Mesenchymal stem cell (in vitro differentiated cells and primary cell): ENCODE measurements at regions not wholly inside any gene's neighbourhood (a gene's known extent, or its start where the extent isn't known, plus 50 kb on each side); places are given as distances from the start of the nearest gene placed in this dataset.

Experiments used
- DNase-seq: peaks from one replicate; pipeline ENCODE4 v3.0.0-alpha.2; 2013
- H2AFZ ChIP-seq: one replicate; pipeline ENCODE4 v1.6.1; 2013; ENCODE audit warnings: low read depth, mild to moderate bottlenecking, control low read depth, inconsistent platforms, low read length, moderate library complexity
- H2AK5ac ChIP-seq: 2 replicates; pipeline ENCODE4 v1.6.1; 2013; ENCODE audit warnings: low read length, moderate library complexity, mild to moderate bottlenecking, inconsistent platforms; ENCODE audit not compliant: severe bottlenecking
- H2BK120ac ChIP-seq: one replicate; pipeline ENCODE4 v1.6.1; 2013; ENCODE audit warnings: low read depth, mild to moderate bottlenecking, inconsistent platforms, low read length, moderate library complexity
- H2BK12ac ChIP-seq, 2 experiments: one replicate each; pipeline ENCODE4 v1.6.1; 2013; ENCODE audit warnings: inconsistent platforms in 2 of 2, low read length in 2 of 2, mild to moderate bottlenecking in 2 of 2, moderate library complexity in 2 of 2, control low read depth in 1 of 2
- H2BK15ac ChIP-seq: one replicate; pipeline ENCODE4 v1.6.1; 2013; ENCODE audit warnings: mild to moderate bottlenecking, low read depth, inconsistent platforms; ENCODE audit not compliant: poor library complexity, severe bottlenecking
- H2BK5ac ChIP-seq: 2 replicates; pipeline ENCODE4 v1.6.1; 2013; ENCODE audit warnings: low read depth, mild to moderate bottlenecking, low read length, control low read depth, inconsistent platforms; ENCODE audit not compliant: poor library complexity, severe bottlenecking
- H3K14ac ChIP-seq, 2 experiments: one replicate each; pipeline ENCODE4 v1.6.1; 2013; ENCODE audit warnings: inconsistent platforms in 2 of 2, low read length in 2 of 2, control low read depth in 1 of 2, mild to moderate bottlenecking in 1 of 2, moderate library complexity in 1 of 2
- H3K18ac ChIP-seq, 2 experiments: one replicate each; pipeline ENCODE4 v1.6.1; 2013; ENCODE audit warnings: inconsistent platforms in 2 of 2, low read length in 2 of 2, control low read depth in 1 of 2, low read depth in 1 of 2, mild to moderate bottlenecking in 1 of 2
- H3K23ac ChIP-seq, 2 experiments: one replicate each; pipeline ENCODE4 v1.6.1; 2013; ENCODE audit warnings: inconsistent platforms in 2 of 2, low read length in 2 of 2, mild to moderate bottlenecking in 2 of 2, moderate library complexity in 2 of 2, control low read depth in 1 of 2
- H3K27ac ChIP-seq: 2 replicates; pipeline ENCODE4 v1.5.1; 2013; ENCODE audit warnings: mild to moderate bottlenecking, moderate library complexity, low read length, control low read depth, inconsistent platforms; ENCODE audit not compliant: poor library complexity, severe bottlenecking
- H3K27me3 ChIP-seq, 2 experiments: 2 replicates each; pipeline versions ENCODE4 v1.6.1 to v1.7.0; 2013; ENCODE audit warnings: low read length in 2 of 2, mild to moderate bottlenecking in 2 of 2, moderate library complexity in 2 of 2, control low read depth in 1 of 2, inconsistent platforms in 1 of 2; ENCODE audit not compliant: control insufficient read depth in 1 of 2, insufficient read depth in 1 of 2
- H3K36me3 ChIP-seq, 2 experiments: 2 replicates each; pipeline versions ENCODE4 v1.6.1 to v1.7.0; 2013; ENCODE audit warnings: low read length in 2 of 2, control low read depth in 1 of 2, inconsistent platforms in 1 of 2, low read depth in 1 of 2, mild to moderate bottlenecking in 1 of 2; ENCODE audit not compliant: insufficient read depth in 2 of 2, control insufficient read depth in 1 of 2
- H3K4ac ChIP-seq, 2 experiments: one replicate each; pipeline ENCODE4 v1.6.1; 2013; ENCODE audit warnings: inconsistent platforms in 2 of 2, low read length in 2 of 2, mild to moderate bottlenecking in 2 of 2, moderate library complexity in 2 of 2, control low read depth in 1 of 2, low read depth in 1 of 2
- H3K4me1 ChIP-seq: 2 replicates; pipeline ENCODE4 v1.6.1; 2013; ENCODE audit warnings: low read depth, low read length, control low read depth; ENCODE audit not compliant: control insufficient read depth, insufficient read depth
- H3K4me2 ChIP-seq: 2 replicates; pipeline ENCODE4 v1.6.1; 2013; ENCODE audit warnings: low read length, mild to moderate bottlenecking, inconsistent platforms; ENCODE audit not compliant: poor library complexity, severe bottlenecking
- H3K4me3 ChIP-seq, 2 experiments: 2 replicates each; pipeline versions ENCODE4 v1.5.1 to v1.7.0; 2013; ENCODE audit warnings: low read length in 2 of 2, mild to moderate bottlenecking in 2 of 2, control low read depth in 1 of 2, low read depth in 1 of 2; ENCODE audit not compliant: insufficient read depth in 1 of 2
- H3K79me1 ChIP-seq: replicated peaks from 2 replicates; pipeline ENCODE4 v1.6.1; 2013; ENCODE audit warnings: mild to moderate bottlenecking, control low read depth, low read length, inconsistent platforms; ENCODE audit not compliant: poor library complexity, severe bottlenecking
- H3K9ac ChIP-seq: 2 replicates; pipeline ENCODE4 v1.7.0; 2013; ENCODE audit warnings: mild to moderate bottlenecking, low read length, moderate library complexity
- H3K9me3 ChIP-seq: 2 replicates; pipeline ENCODE4 v1.7.0; 2013; ENCODE audit warnings: mild to moderate bottlenecking, low read length; ENCODE audit not compliant: control insufficient read depth
- H4K8ac ChIP-seq: one replicate; pipeline ENCODE4 v1.6.1; 2013; ENCODE audit warnings: inconsistent platforms, mild to moderate bottlenecking, low read length, moderate library complexity
- H4K91ac ChIP-seq: one replicate; pipeline ENCODE4 v1.6.1; 2013; ENCODE audit warnings: mild to moderate bottlenecking, low read length, inconsistent platforms
- WGBS: methylation state at CpG from one replicate; pipeline ENCODE4 v1.1.7; 2013; ENCODE audit warnings: mixed read lengths; 5-methylcytosine and 5-hydroxymethylcytosine counted together

GRCh38 chrX:125826774-125827451 lies 339.2 kb downstream of the DCAF12L2 start:
- H3K79me1 ChIP-seq: no peaks in the 10 kb centered on the region
- no peaks in the 10 kb centered on the region for H3K27me3 ChIP-seq
- no peak overlapping the region for H3K4ac ChIP-seq
- H4K8ac ChIP-seq: no peak overlapping the region
- no peaks in the 10 kb centered on the region for H3K4me1 ChIP-seq
- H3K36me3 ChIP-seq: no peaks in the 10 kb centered on the region
- no peak overlapping the region for H3K18ac ChIP-seq
- no peak overlapping the region for H2AK5ac ChIP-seq
- no peak overlapping the region for H3K23ac ChIP-seq
- no peak overlapping the region for H4K91ac ChIP-seq
- no peak overlapping the region for H2AFZ ChIP-seq
- H3K27ac ChIP-seq: no peak overlapping the region
- no peak overlapping the region for H3K14ac ChIP-seq
- H2BK120ac ChIP-seq: no peak overlapping the region
- H3K4me3 ChIP-seq: no peak overlapping the region
- peaks cover 22% of the 10 kb centered on the region for H3K9me3 ChIP-seq
- 73% methylated on average over 3 of the region's 6 CpGs for WGBS
- H3K4me2 ChIP-seq: no peak overlapping the region
- no peak overlapping the region for H2BK12ac ChIP-seq
- no peak overlapping the region for H2BK15ac ChIP-seq
- no peak overlapping the region for H3K9ac ChIP-seq
- no peak overlapping the region for H2BK5ac ChIP-seq
- DNase-seq: no peak

- Histone ChIP-seq H4K8ac (no peak overlapping the region), H4K91ac (no peak overlapping the region), H2BK120ac (no peak overlapping the region), H3K9me3 (no peaks in the 10 kb centered on the region), H2BK15ac (no peak overlapping the region), H3K79me1 (no peaks in the 10 kb centered on the region), H3K14ac (no peak overlapping the region), H2BK5ac (no peak overlapping the region), H3K4me2 (no peak overlapping the region), H2AFZ (no peak overlapping the region), H3K27ac (no peak overlapping the region), H2AK5ac (no peak overlapping the region), H3K4me1 (no peaks in the 10 kb centered on the region), H3K9ac (no peak overlapping the region), H2BK12ac (no peak overlapping the region), H3K18ac (no peak overlapping the region), H3K4me3 (no peak overlapping the region), H3K27me3 (no peaks in the 10 kb centered on the region), H3K4ac (no peak overlapping the region), H3K23ac (no peak overlapping the region), H3K36me3 (no peaks in the 10 kb centered on the region)
- WGBS: no CpG with 5 or more reads among the region's 1 CpG
- DNase-seq: no peak
These were observed 319.8 kb downstream of the DCAF12L2 start for GRCh38 chrX:125846271-125846670.

- H4K91ac ChIP-seq: no peak overlapping the region
- H3K36me3 ChIP-seq: no peaks in the 10 kb centered on the region
- no peak overlapping the region for H2BK12ac ChIP-seq
- no peak overlapping the region for H3K18ac ChIP-seq
- H3K4me1 ChIP-seq: no peaks in the 10 kb centered on the region
- no peak overlapping the region for H3K23ac ChIP-seq
- no peak overlapping the region for H3K14ac ChIP-seq
- no peak overlapping the region for H3K9ac ChIP-seq
- H3K27ac ChIP-seq: no peak overlapping the region
- no peaks in the 10 kb centered on the region for H3K27me3 ChIP-seq
- H3K79me1 ChIP-seq: no peaks in the 10 kb centered on the region
- no peak overlapping the region for H2BK120ac ChIP-seq
- no peak overlapping the region for H3K4me3 ChIP-seq
- H2BK5ac ChIP-seq: no peak overlapping the region
- no peak overlapping the region for H3K4ac ChIP-seq
- H2AFZ ChIP-seq: no peak overlapping the region
- no peaks in the 10 kb centered on the region for H3K9me3 ChIP-seq
- H3K4me2 ChIP-seq: no peak overlapping the region
- DNase-seq: no peak
- no peak overlapping the region for H2BK15ac ChIP-seq
- no peak overlapping the region for H2AK5ac ChIP-seq
- no peak overlapping the region for H4K8ac ChIP-seq
These were observed 315.4 kb downstream of the DCAF12L2 start for GRCh38 chrX:125850693-125851092.

- no peak overlapping the region for H3K4me2 ChIP-seq
These were observed 282.9 kb downstream of the DCAF12L2 start for GRCh38 chrX:125883169-125883568.

More at GRCh38 chrX:125883169-125883568, 282.9 kb downstream of the DCAF12L2 start:
- H2AK5ac ChIP-seq: no peak overlapping the region
- no peak overlapping the region for H2BK120ac ChIP-seq
- 50% methylated on average over 1 of the region's 2 CpGs for WGBS
- no peaks in the 10 kb centered on the region for H3K36me3 ChIP-seq
- H3K23ac ChIP-seq: no peak overlapping the region
- H3K27me3 ChIP-seq: no peaks in the 10 kb centered on the region
- no peak overlapping the region for H4K91ac ChIP-seq
- no peak overlapping the region for H2AFZ ChIP-seq
- H2BK12ac ChIP-seq: no peak overlapping the region
- H3K79me1 ChIP-seq: no peaks in the 10 kb centered on the region
- H3K4ac ChIP-seq: no peak overlapping the region
- H3K18ac ChIP-seq: no peak overlapping the region
- H3K27ac ChIP-seq: no peak overlapping the region
- no peak overlapping the region for H2BK15ac ChIP-seq
- H3K4me1 ChIP-seq: no peaks in the 10 kb centered on the region
- H4K8ac ChIP-seq: no peak overlapping the region
- no peak overlapping the region for H3K4me3 ChIP-seq
- H3K9ac ChIP-seq: no peak overlapping the region
- no peak for DNase-seq
- no peak overlapping the region for H2BK5ac ChIP-seq
- H3K14ac ChIP-seq: no peak overlapping the region
- H3K9me3 ChIP-seq: peaks cover 30% of the 10 kb centered on the region
